Memory B cell (primary cell): ENCODE measurements at regions not wholly inside any gene's neighbourhood (a gene's known extent, or its start where the extent isn't known, plus 50 kb on each side); places are given as distances from the start of the nearest gene placed in this dataset.
"Not testable (repeated sequence)": the region's sequence is repeated elsewhere in the genome, so short reads cannot be mapped to it uniquely, and the experiment has no call there.

Experiments
- ATAC-seq: fragments of 150-1000 bp; cut with Tn5 transposase; 2 replicates; pipeline ENCODE4 v1.10.0; 2021; ENCODE audit warnings: low read depth, mild to moderate bottlenecking, moderate library complexity
- DNase-seq, 2 donors: peaks; one replicate each; pipeline ENCODE4 v3.0.0; 2022; ENCODE audit warnings: low spot score in 2 of 2
- H3K27ac Mint-ChIP-seq: one replicate; pipeline ENCODE4 v1.8.0; 2022; ENCODE audit warnings: mild to moderate bottlenecking, moderate library complexity, mixed read lengths
- H3K27me3 Mint-ChIP-seq: one replicate; pipeline ENCODE4 v1.8.0; 2022; ENCODE audit warnings: mixed read lengths
- H3K36me3 Mint-ChIP-seq: one replicate; pipeline ENCODE4 v1.8.0; 2022; ENCODE audit warnings: mild to moderate bottlenecking, mixed read lengths
- H3K4me1 Mint-ChIP-seq: one replicate; pipeline ENCODE4 v1.8.0; 2022; ENCODE audit warnings: mixed read lengths
- H3K4me3 Mint-ChIP-seq: one replicate; pipeline ENCODE4 v1.8.0; 2022; ENCODE audit warnings: mild to moderate bottlenecking, moderate library complexity, mixed read lengths
- H3K9me3 Mint-ChIP-seq: one replicate; pipeline ENCODE4 v1.8.0; 2022; ENCODE audit warnings: mixed read lengths

DNA sequence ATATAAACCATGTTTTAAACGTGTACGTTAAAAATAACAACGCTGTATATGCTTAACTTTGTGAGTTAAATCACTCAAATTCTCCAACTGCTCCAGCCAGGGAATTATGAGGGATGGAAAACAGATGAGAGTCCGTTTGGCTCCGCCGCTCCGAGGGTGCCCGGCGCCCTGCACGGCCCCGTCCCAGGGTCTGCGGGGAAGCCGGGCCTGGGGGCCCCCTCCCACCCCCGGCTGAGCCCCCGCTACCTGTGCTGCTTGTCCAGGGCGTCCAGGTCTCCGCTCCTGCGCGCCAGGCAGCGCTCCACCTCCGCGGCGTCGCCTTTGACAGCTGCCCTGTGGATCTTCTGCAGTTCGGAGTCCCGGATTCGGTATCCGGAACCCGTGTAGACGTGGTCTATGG is 415.5 kb downstream of the FOXD4L4 start:
- not testable (repeated sequence) for H3K9me3 Mint-ChIP-seq, H3K4me1 Mint-ChIP-seq, H3K27me3 Mint-ChIP-seq, H3K4me3 Mint-ChIP-seq, DNase-seq, H3K36me3 Mint-ChIP-seq, ATAC-seq, H3K27ac Mint-ChIP-seq

DNA sequence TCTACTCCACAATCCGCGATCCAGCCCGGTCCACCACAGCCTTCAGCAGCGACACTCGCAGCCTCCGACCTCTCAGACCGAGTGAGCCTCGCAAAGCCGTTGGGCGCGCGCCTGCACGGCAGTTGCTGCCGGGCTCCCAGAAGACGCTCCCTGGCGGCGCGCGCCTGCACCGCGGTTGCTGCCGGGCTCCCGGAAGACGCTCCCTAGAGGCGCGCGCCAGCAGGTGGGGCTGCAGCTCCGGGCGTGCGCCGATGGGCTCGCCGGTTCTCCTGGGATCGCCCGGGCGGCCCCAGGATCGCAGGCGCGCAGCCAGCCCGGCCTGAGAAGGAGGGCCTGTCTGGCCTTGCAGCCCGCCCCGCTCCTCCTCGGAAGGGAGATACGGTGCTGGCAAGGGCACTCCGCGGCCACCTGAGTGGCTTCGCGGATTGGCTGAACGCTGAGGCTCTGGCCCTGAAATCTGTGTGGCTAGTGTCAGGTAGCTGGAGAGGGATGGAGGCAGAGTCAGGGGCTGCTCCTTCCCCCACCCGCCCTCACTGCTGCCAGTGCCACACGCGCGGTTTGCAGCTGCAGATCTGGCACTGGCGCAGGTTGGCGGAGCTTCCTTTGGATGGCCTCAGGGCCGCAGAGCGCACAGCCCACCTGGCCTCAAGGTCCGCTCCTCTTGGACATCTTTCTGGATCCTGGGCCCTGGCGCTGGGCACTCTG is 416.2 kb downstream of the FOXD4L4 start:
- not testable (repeated sequence) for H3K36me3 Mint-ChIP-seq, DNase-seq, H3K4me3 Mint-ChIP-seq, H3K27ac Mint-ChIP-seq, H3K4me1 Mint-ChIP-seq, H3K27me3 Mint-ChIP-seq, H3K9me3 Mint-ChIP-seq
- ATAC-seq: peak; percentile 100

DNA sequence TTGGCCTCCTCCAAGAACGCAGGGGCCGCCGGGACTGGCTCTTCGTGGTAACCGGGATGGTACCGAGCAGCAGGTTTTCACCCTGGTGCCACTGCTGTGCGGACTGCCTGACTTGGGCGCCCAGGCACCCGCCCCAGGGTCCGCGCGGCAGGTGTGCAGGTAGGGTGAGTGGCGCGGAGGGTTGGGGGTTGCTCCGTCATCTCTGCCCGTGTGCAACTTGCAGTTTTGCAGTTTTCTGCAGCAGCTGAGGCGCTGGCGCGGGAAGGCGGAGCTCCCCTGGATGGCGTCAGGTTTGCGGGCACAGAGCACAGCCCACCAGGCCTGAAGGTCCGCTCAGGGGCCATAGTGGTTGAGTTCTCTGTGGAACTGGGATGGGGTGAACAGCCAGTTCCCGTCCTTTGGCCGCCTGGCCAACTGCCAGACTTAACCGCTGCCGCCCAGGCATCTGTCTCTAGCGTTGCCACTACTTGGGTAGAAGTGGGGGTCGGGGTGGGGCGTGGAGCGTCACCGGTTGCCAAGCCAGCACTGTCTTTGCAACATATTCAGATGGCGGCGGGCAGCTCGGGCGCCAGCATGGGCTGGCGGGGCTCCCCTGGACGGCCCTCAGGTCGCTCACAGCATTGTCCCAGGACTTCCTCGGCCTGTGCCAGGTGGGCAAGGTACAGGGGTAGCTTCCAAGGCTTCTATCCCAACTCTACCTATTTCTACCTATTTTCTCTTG is 417.2 kb downstream of the FOXD4L4 start:
- not testable (repeated sequence) for H3K36me3 Mint-ChIP-seq, H3K4me3 Mint-ChIP-seq, ATAC-seq, H3K4me1 Mint-ChIP-seq, H3K27me3 Mint-ChIP-seq, H3K27ac Mint-ChIP-seq, H3K9me3 Mint-ChIP-seq
- DNase-seq: peak in 1 of 2 donors; percentile 10

GRCh38 chr9:66182316-66182715 is 445.4 kb downstream of the FOXD4L4 start:
- not testable (repeated sequence) for ATAC-seq, H3K9me3 Mint-ChIP-seq, H3K4me3 Mint-ChIP-seq, H3K27ac Mint-ChIP-seq, H3K27me3 Mint-ChIP-seq, H3K4me1 Mint-ChIP-seq, DNase-seq, H3K36me3 Mint-ChIP-seq

- DNase-seq, H3K4me1 Mint-ChIP-seq, H3K9me3 Mint-ChIP-seq, H3K27ac Mint-ChIP-seq, ATAC-seq, H3K36me3 Mint-ChIP-seq, H3K4me3 Mint-ChIP-seq, H3K27me3 Mint-ChIP-seq: not testable (repeated sequence)
Observed at GRCh38 chr9:66183648-66184047, 446.7 kb downstream of the FOXD4L4 start.

DNA sequence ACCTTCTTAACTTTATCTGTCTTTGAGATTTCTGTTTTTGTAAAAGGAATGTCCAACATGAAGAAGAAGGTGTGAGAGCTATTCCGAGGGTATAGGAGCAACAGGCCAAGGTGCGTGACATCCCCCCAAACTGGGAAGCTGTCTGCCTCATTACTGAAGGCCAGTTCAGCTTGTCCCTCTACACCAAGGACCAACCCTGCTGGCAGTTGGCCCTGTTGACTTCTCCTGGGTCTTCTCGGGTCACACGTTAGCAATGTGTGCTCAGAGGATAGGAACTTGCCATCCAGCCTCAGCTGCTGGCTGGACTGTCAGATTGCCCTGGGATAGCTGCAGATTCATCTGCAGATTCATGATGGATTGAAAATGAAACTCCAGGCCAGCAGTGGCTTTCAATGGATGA is 460.3 kb downstream of the FOXD4L4 start:
- not testable (repeated sequence) for H3K27me3 Mint-ChIP-seq, H3K36me3 Mint-ChIP-seq, H3K4me1 Mint-ChIP-seq

DNA sequence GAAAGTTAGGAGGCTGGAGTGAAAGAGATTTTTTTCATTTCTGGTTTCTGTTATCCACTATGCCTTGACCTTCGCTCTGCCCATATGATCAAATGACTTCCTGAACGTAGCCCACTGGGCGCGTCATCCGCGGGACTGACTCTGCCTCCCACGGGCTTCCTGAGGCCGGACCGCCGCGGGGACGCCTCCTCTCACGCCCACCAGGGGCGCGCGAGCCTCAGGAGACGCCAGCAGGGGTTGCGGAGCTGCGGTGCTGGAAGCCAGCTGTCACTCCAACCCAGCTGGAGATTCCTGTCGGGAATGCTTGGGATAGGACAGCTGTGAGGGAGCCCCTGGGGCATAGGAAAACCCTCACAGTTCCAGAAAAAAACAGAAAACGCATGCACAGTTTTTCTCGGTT is 461.5 kb downstream of the FOXD4L4 start:
- not testable (repeated sequence) for DNase-seq, H3K4me1 Mint-ChIP-seq, H3K27me3 Mint-ChIP-seq, H3K36me3 Mint-ChIP-seq, H3K27ac Mint-ChIP-seq, H3K9me3 Mint-ChIP-seq, H3K4me3 Mint-ChIP-seq
- peak; percentile 35 for ATAC-seq

More for the DNA sequence above, 460.3 kb downstream of the FOXD4L4 start:
- not testable (repeated sequence) for DNase-seq, H3K27ac Mint-ChIP-seq, ATAC-seq, H3K4me3 Mint-ChIP-seq, H3K9me3 Mint-ChIP-seq

DNA sequence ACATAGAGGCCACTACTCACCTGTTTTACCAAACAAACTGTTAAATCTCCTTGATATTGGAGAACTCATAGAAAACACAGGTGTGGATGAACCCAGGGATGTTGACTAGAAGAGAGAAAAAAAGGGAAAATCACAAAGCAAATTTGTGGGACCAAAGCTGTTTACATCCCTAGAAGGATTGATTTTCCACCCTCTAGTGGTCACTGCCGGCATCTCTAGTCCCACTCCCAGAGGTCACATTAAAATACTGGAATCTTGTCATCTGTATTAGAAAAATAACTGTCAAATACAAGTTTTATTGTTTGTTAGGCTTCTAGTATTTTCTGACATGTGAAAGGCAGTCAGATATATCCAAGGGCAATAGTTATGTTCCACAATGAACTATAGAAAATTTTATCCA is 469.7 kb downstream of the FOXD4L4 start:
- not testable (repeated sequence) for H3K9me3 Mint-ChIP-seq, H3K27me3 Mint-ChIP-seq, H3K4me3 Mint-ChIP-seq, H3K36me3 Mint-ChIP-seq, H3K4me1 Mint-ChIP-seq, H3K27ac Mint-ChIP-seq, DNase-seq
- peak; percentile 50 for ATAC-seq

DNA sequence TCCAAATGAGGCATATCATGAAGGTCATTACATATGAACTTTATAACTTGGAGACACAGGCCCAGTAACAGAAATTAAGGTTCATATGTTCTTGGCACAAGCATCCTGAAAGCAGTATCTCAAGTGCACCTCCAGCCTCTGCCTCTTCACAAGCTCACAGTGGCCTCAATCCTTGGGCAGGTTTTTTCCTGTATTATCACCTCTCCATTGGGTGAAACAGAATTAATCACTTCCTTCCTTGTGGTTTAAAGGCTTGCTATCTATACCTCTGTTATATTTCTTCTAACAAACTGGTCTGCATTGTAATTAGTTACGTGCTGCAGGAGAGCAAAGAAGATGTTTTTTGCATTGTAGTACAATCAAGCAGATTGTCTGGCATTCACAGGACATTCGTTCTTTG is 471.0 kb downstream of the FOXD4L4 start:
- H3K27ac Mint-ChIP-seq, ATAC-seq, DNase-seq, H3K4me1 Mint-ChIP-seq, H3K36me3 Mint-ChIP-seq, H3K9me3 Mint-ChIP-seq, H3K27me3 Mint-ChIP-seq, H3K4me3 Mint-ChIP-seq: not testable (repeated sequence)

DNA sequence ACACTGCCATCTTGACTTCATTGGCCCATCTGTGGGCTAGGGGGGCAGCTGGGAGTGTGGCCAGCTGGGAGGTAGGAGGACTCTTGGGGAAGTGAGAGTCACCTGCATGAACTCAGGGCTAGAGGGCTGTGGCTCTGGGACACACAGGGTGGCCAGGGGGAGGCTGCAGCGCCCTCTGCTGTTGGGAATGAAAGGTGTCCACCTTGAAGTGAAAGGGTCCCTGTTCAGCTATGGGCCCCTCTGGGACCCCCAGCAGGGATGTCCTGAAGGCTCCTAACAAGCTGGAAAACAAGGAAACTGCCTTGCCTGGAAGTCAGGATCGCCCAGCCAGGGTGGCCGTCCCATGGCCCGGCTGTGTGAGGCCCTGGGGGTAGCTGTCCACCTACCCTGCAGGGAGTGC is 507.8 kb downstream of the FOXD4L4 start:
- H3K27ac Mint-ChIP-seq, H3K4me3 Mint-ChIP-seq, H3K27me3 Mint-ChIP-seq, H3K36me3 Mint-ChIP-seq, H3K4me1 Mint-ChIP-seq, ATAC-seq, DNase-seq, H3K9me3 Mint-ChIP-seq: not testable (repeated sequence)

DNA sequence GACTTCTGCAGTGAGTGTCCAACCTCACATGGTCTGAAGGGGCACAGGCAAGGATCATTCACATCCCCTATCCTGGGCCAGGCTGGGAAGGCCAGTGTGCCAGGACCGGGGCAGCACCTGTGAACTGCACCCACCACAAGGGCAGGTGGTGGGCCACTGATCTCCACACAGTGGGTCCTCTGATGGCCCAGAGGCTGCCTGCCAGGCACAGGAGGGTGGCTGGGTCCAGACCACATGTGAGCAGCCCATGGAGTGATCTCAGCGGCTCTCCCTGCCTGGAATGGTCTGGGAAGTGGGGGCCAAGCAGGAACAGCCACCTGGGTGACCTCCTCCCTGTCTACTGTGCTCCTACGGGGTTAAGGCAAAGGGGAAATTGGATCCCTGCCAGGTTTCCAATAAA is 508.5 kb downstream of the FOXD4L4 start:
- not testable (repeated sequence) for ATAC-seq, H3K4me1 Mint-ChIP-seq, H3K4me3 Mint-ChIP-seq, H3K36me3 Mint-ChIP-seq, DNase-seq, H3K9me3 Mint-ChIP-seq, H3K27me3 Mint-ChIP-seq, H3K27ac Mint-ChIP-seq

- H3K27ac Mint-ChIP-seq, H3K4me3 Mint-ChIP-seq, H3K4me1 Mint-ChIP-seq, H3K36me3 Mint-ChIP-seq, DNase-seq, H3K27me3 Mint-ChIP-seq, H3K9me3 Mint-ChIP-seq, ATAC-seq: not testable (repeated sequence)
Observed at GRCh38 chr9:66257581-66257980, 520.6 kb downstream of the FOXD4L4 start.

- not testable (repeated sequence) for H3K9me3 Mint-ChIP-seq, ATAC-seq, H3K36me3 Mint-ChIP-seq, H3K4me3 Mint-ChIP-seq, H3K4me1 Mint-ChIP-seq, H3K27ac Mint-ChIP-seq, H3K27me3 Mint-ChIP-seq, DNase-seq
Observed at GRCh38 chr9:66261576-66261975, 524.6 kb downstream of the FOXD4L4 start.

DNA sequence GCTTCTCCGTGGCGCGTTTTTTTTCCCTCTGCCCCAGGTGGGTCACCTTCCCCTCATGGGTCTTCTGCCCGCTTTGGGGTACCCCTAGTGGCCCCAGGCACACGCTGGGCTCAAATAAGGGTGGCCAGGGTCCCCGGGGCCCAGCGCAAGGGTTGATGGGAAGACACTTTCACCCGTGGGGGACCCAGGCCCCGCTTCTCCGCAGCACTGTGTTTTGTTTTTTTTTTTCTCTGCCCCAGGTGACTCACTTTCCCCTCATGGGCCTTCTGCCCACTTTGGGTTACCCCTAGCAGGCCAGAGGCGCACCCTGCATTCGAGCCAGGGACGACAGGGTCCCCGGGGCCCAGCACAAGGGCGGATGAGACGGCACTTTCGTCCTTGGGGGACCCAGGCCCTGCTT is 526.7 kb downstream of the FOXD4L4 start:
- not testable (repeated sequence) for H3K27ac Mint-ChIP-seq, ATAC-seq, H3K36me3 Mint-ChIP-seq, H3K4me1 Mint-ChIP-seq, H3K4me3 Mint-ChIP-seq, DNase-seq, H3K27me3 Mint-ChIP-seq, H3K9me3 Mint-ChIP-seq

GRCh38 chr9:66264786-66265185 is 527.8 kb downstream of the FOXD4L4 start:
- not testable (repeated sequence) for H3K36me3 Mint-ChIP-seq, H3K9me3 Mint-ChIP-seq, H3K4me1 Mint-ChIP-seq, DNase-seq, H3K27me3 Mint-ChIP-seq, ATAC-seq, H3K27ac Mint-ChIP-seq, H3K4me3 Mint-ChIP-seq
